Activated naive CD8-positive, alpha-beta T cell treated with anti-CD3 and anti-CD28 coated beads, Interleukin-2, amount 50 U/mL, for 24 hours (primary cell): ENCODE measurements at regions not wholly inside any gene's neighbourhood (a gene's known extent, or its start where the extent isn't known, plus 50 kb on each side); places are given as distances from the start of the nearest gene placed in this dataset.

ENCODE experiments used
- ATAC-seq: fragments of 150-1000 bp; cut with Tn5 transposase; one replicate; pipeline ENCODE4 v1.10.0; 2021
- DNase-seq: peaks from one replicate; pipeline ENCODE4 v3.0.0; 2021
- H3K27ac Mint-ChIP-seq: one replicate; pipeline ENCODE4 v1.8.0; 2021; ENCODE audit warnings: mild to moderate bottlenecking, mixed read lengths
- H3K27me3 Mint-ChIP-seq: one replicate; pipeline ENCODE4 v1.8.0; 2021; ENCODE audit warnings: mixed read lengths
- H3K36me3 Mint-ChIP-seq: one replicate; pipeline ENCODE4 v1.8.0; 2021; ENCODE audit warnings: low read depth, mixed read lengths
- H3K4me1 Mint-ChIP-seq: one replicate; pipeline ENCODE4 v1.8.0; 2021; ENCODE audit warnings: mixed read lengths
- H3K4me3 Mint-ChIP-seq: one replicate; pipeline ENCODE4 v1.8.0; 2021; ENCODE audit warnings: mild to moderate bottlenecking, moderate library complexity, mixed read lengths
- H3K9me3 Mint-ChIP-seq: one replicate; pipeline ENCODE4 v1.8.0; 2021; ENCODE audit warnings: mixed read lengths

DNA sequence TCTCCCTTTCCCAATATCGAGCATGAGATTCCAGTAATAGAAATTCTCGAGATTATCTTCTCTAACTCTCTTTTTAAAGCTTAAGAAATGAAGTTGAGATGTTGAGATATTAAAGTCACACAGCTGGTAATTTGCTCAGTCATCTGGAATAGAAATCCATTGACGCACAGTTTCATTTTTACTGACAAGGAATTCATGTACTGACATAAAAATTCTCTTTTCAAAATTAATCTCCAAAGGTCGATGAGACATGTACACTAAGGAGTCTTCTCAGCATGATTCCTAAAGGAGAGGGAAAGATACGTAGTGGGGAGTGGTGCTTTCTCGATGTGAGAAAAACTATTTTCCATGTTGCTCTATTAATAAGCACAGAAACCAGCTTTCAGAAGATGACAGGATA is 1639.5 kb upstream of the MIR17HG start:
- Mint-ChIP-seq H3K27ac (no peak overlapping the region), H3K4me1 (no peaks in the 10 kb centered on the region), H3K9me3 (peaks cover 22% of the 10 kb centered on the region), H3K36me3 (no peaks in the 10 kb centered on the region), H3K27me3 (no peaks in the 10 kb centered on the region), H3K4me3 (no peak overlapping the region)
- ATAC-seq = no peak
- no peak for DNase-seq

DNA sequence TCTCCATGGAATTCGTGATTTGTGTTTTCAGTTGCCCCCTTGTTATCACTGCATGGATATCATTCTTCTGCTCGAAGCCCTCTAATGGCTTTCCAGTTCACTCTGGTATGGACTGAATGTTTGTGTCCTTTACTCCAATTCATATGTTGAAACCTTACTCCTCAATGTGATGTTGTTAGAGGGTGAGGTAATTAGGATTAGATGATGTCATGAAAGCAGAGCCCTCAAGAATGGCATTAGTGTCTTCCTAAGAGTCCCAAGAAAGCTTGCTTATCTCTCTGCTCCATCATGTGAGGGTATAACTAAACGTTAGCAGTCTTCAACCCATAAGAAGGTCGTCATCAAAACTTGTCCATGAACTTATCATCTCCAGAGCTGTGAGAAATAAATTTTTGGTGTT is 1626.3 kb upstream of the MIR17HG start:
- Mint-ChIP-seq H3K9me3 (peaks cover 31% of the 10 kb centered on the region), H3K27me3 (no peaks in the 10 kb centered on the region), H3K4me1 (no peaks in the 10 kb centered on the region), H3K36me3 (no peaks in the 10 kb centered on the region), H3K27ac (no peak overlapping the region), H3K4me3 (no peak overlapping the region)
- ATAC-seq (no peak), DNase-seq (no peak)

DNA sequence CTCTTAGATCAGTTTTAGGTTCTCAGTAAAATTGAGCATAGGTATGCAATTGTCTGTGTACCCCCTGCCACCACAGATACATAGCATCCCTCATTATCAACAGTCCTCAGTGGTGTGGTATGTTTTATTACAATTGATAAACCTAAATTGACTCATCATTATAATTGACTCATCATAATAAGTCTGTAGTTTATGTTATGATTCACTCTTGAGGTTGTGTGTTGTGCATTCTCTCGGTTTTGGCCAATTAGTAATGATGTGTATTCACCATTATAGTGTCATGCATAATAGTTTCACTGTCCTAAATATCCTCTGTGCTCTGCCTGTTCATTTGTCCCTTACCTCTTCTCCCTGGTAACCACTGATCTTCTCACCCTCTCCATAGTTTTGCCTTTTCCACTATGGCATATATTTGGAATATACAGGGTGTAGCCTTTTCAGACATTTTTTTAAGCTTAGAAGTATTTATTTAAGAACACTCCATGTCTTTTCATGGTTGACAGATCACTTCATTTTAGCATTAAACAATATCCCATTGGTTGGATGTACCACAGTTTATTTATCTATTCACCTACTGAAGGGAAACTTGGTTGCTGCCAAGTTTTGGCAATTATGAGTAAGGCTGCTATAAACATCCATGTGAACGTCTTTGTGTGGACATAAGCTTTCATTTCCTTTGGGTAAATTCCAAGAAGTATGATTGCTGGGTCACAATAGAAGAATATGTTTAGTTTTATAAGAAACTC is 1620.6 kb upstream of the MIR17HG start:
- Mint-ChIP-seq H3K27me3 (no peaks in the 10 kb centered on the region), H3K27ac (no peak overlapping the region), H3K9me3 (peaks cover 26% of the 10 kb centered on the region), H3K36me3 (no peaks in the 10 kb centered on the region), H3K4me1 (no peaks in the 10 kb centered on the region), H3K4me3 (no peak overlapping the region)
- no peak for ATAC-seq
- no peak for DNase-seq

DNA sequence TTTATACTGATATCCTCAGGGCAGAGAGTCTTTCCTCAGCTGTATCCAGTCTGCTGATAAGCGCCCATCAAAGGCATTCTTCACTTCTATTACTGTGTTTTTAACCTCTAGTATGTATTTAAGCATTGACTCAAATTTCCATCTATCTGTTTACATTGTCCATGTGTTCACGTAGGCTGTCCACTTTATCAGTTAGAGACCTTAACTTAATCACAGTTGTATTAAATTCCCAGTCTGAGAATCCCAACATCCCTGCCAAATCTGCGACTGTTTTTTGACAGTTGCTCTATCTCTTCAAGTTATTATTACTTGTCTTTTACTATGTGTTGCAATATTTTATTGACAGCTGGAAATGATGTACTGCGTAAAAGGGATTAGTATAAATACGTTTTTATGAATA is 1613.7 kb upstream of the MIR17HG start:
- ATAC-seq (no peak), DNase-seq (no peak)
- Mint-ChIP-seq H3K27ac (no peak overlapping the region), H3K9me3 (peaks cover 12% of the 10 kb centered on the region), H3K4me3 (no peak overlapping the region), H3K36me3 (no peaks in the 10 kb centered on the region), H3K27me3 (no peaks in the 10 kb centered on the region), H3K4me1 (no peaks in the 10 kb centered on the region)

DNA sequence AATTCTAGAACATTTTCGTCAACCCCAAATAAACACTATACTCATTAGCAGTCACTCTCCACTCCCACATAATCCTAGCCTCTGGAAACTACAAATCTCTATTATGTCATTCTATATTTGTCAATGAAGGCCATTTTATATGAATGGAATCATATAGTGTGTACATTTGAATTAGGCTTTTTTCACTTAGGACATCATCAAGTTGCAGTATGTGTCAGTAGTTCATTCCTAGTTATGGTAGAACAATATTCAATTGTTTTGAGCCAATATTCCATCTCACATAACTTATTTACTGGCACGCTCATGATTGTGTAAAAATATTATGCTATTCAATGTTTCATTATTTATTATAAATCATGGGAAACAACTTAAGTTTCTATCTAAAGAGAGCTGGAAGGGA is 1610.4 kb upstream of the MIR17HG start:
- ATAC-seq (no peak), DNase-seq (no peak)
- no peak overlapping the region for H3K27ac Mint-ChIP-seq
- H3K27me3 Mint-ChIP-seq = no peaks in the 10 kb centered on the region
- peaks cover 7% of the 10 kb centered on the region for H3K9me3 Mint-ChIP-seq
- H3K36me3 Mint-ChIP-seq = no peaks in the 10 kb centered on the region
- H3K4me1 Mint-ChIP-seq = no peaks in the 10 kb centered on the region
- no peak overlapping the region for H3K4me3 Mint-ChIP-seq

DNA sequence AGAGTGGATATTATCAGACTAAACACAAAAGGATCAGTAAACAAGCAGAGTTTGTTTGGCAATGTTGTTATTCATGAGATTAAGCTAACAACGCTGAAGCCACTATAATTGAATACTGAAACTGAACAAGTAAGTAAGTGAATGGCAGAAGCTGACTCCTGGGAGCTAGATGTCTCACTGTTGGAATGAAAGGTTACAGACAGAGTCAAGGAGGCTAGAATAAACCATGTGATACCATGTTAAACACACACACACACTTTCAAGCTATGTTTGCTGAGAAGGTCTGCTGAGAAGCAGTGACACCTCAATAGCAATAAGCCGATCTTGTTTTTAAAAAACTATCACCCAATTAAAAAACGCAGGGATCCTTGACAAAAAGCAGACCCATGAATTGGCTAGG is 1609.4 kb upstream of the MIR17HG start:
- H3K27me3 Mint-ChIP-seq = no peaks in the 10 kb centered on the region
- no peak overlapping the region for H3K4me3 Mint-ChIP-seq
- ATAC-seq (no peak), DNase-seq (no peak)
- H3K27ac Mint-ChIP-seq = no peak overlapping the region
- peaks cover 3% of the 10 kb centered on the region for H3K9me3 Mint-ChIP-seq
- H3K36me3 Mint-ChIP-seq = no peaks in the 10 kb centered on the region
- H3K4me1 Mint-ChIP-seq = no peaks in the 10 kb centered on the region

DNA sequence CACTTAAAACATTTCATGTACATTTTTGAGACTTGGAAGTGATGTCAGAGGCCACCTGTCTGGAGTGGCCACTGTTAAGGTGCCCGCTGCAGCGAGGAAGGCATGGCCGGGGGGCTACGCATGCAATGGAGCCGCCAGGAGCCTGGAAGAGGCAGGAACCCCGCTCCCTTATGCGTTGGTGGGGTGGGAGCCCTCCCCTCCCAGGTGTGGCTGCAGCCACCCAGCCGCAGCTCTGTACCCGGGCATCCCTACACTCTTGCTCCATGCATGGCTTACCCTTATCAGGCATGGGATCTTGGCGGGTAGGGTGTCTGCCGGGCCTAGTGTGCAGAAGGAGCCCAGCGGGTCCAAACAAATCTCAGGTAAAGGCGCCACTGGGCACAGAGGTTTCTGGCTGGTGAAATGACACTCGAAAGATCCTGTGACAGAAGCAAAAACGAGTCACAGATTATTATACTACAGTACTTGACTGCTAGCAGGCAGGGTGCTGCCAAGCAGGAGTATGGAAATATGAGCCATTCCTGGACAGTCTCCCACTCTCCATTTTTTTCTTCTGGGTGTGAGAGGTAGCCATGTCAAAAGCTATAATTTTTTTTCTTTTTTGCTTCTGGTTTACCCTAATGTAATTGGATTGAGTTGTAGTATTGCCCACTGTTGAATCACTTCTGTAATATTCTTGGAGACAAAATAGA is 1606.3 kb upstream of the MIR17HG start:
- no peak for DNase-seq
- no peak overlapping the region for H3K4me3 Mint-ChIP-seq
- H3K36me3 Mint-ChIP-seq = no peaks in the 10 kb centered on the region
- no peak for ATAC-seq
- no peaks in the 10 kb centered on the region for H3K9me3 Mint-ChIP-seq
- H3K4me1 Mint-ChIP-seq = no peaks in the 10 kb centered on the region
- no peaks in the 10 kb centered on the region for H3K27me3 Mint-ChIP-seq
- H3K27ac Mint-ChIP-seq = no peak overlapping the region

DNA sequence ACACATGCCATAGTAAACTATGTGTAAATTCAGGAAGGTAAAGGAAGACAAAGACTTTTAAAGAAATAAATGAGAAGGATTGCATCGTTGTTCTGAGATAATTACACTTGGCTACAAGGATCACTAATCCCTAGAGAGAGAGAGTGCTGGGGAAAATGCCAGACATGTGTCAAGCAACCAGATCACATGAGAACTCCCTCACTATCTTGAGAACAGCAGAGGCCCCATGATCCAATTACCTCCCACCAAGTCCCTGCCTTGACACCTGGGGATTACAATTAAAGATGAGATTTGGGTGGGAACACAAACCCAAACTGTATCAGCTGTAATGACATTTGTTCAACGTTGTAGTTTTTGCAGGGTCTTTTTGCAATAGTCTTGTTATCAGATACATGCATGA is 1600.9 kb upstream of the MIR17HG start:
- no peak for DNase-seq
- no peaks in the 10 kb centered on the region for H3K36me3 Mint-ChIP-seq
- no peak overlapping the region for H3K4me3 Mint-ChIP-seq
- H3K4me1 Mint-ChIP-seq = no peaks in the 10 kb centered on the region
- no peaks in the 10 kb centered on the region for H3K27me3 Mint-ChIP-seq
- no peak for ATAC-seq
- no peak overlapping the region for H3K27ac Mint-ChIP-seq
- H3K9me3 Mint-ChIP-seq = peaks cover 10% of the 10 kb centered on the region

DNA sequence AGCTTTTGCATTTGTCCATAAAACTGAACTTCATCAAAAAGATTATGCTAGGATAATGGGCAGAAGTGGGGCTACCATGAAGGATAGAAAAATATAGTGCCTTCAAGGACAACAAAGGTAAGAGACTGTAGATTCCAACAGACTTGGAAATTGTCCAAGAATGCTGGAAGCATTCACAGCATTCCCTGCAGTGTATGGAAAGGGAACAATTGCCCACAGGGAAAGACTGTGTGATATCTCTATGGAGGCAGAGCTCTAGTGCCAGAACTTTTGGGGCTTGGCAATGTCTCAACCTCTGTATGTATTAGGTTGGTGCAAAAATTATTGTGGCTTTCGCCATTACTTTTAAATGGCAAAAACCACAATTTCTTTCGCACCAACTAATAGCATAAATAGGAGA is 1598.8 kb upstream of the MIR17HG start:
- Mint-ChIP-seq H3K27me3 (no peaks in the 10 kb centered on the region), H3K9me3 (peaks cover 10% of the 10 kb centered on the region), H3K36me3 (no peaks in the 10 kb centered on the region), H3K4me3 (no peak overlapping the region), H3K27ac (no peak overlapping the region), H3K4me1 (no peaks in the 10 kb centered on the region)
- no peak for DNase-seq
- ATAC-seq = no peak

DNA sequence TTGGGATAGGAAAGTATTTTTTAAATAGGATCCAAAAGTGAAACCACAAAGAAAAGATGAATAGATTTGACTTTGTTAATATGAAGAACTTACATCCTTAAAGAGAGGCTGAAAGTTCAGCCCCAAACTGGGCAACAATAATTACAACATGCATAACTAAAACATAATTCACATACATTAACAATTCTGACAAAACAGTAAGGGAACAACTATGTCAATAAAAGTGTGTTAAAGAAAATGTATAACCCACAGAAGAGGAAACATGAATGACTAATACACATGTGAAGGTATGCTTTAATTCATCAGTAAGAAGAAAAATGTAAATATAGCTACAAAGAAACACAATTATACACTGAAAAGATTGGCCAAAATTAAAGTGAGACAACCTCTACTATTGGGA is 1597.6 kb upstream of the MIR17HG start:
- Mint-ChIP-seq H3K36me3 (no peaks in the 10 kb centered on the region), H3K4me1 (no peaks in the 10 kb centered on the region), H3K27me3 (no peaks in the 10 kb centered on the region), H3K4me3 (no peak overlapping the region), H3K9me3 (peaks cover 10% of the 10 kb centered on the region), H3K27ac (no peak overlapping the region)
- ATAC-seq = no peak
- no peak for DNase-seq

DNA sequence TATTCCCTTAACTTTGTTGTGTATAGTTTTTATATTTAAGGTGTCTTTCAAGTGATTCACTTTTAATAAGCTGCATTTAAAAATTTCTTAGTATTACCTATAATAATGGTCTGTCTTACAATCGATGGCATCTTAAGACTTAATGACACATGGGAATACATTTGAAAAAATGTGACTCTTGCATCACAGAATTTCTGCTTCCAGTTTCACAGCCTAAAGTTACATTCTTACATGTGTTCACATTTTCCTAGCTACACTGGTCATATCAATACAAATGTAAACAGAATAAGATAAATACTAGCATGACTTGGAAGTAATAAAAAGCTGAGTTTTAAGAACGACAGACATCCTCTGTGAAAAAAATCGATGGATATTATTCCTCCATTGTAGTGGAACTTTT is 1597.1 kb upstream of the MIR17HG start:
- no peak overlapping the region for H3K27ac Mint-ChIP-seq
- H3K27me3 Mint-ChIP-seq = no peaks in the 10 kb centered on the region
- H3K36me3 Mint-ChIP-seq = no peaks in the 10 kb centered on the region
- DNase-seq = no peak
- peaks cover 10% of the 10 kb centered on the region for H3K9me3 Mint-ChIP-seq
- H3K4me3 Mint-ChIP-seq = no peak overlapping the region
- no peaks in the 10 kb centered on the region for H3K4me1 Mint-ChIP-seq
- ATAC-seq = no peak

DNA sequence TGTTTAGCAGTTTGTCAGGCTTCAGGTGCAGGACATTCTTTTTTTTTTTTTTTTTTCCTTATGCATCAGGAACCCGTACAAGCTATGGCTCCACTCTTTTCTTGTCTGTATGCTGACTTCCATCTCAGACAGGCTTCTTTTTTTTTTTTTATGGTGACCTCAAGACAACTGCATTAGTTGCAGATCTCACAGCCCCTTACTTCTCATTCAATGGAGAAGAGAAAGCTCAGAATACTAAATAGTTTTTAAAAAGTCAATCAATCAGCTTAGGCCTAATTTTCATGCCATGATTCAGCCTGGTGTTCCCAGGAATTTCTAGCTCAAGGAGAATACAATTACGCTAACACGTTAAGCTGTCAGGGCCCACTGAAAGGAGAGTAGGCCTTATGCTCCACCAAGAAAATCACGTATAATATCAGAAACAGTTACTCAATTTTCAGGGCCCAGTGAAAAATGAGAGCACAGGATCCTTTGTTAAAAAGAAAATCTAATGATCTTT is 1596.0 kb upstream of the MIR17HG start:
- Mint-ChIP-seq H3K4me3 (no peak overlapping the region), H3K4me1 (no peaks in the 10 kb centered on the region), H3K36me3 (no peaks in the 10 kb centered on the region), H3K9me3 (peaks cover 6% of the 10 kb centered on the region), H3K27me3 (no peaks in the 10 kb centered on the region), H3K27ac (no peak overlapping the region)
- DNase-seq (no peak), ATAC-seq (no peak)

DNA sequence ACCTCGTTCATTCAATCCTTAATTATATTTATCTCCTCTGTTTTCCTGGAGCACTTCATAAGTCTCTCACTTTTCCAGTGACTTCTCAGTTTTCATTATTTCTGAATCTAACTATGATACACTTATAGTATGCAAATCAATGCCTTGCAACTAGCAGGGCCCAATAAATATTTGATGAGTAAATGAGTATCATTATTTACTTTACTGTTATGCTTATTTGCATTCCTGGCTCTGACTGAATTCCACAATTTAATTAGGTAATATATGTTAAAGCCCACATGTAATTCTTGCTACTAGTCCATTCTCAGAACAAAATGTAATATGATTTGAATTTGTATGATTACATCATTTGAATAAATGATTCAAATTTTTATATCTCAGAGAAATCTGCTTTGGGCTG is 1595.1 kb upstream of the MIR17HG start:
- Mint-ChIP-seq H3K36me3 (no peaks in the 10 kb centered on the region), H3K27ac (no peak overlapping the region), H3K4me1 (no peaks in the 10 kb centered on the region), H3K4me3 (no peak overlapping the region), H3K9me3 (peaks cover 3% of the 10 kb centered on the region), H3K27me3 (no peaks in the 10 kb centered on the region)
- ATAC-seq (no peak), DNase-seq (no peak)

DNA sequence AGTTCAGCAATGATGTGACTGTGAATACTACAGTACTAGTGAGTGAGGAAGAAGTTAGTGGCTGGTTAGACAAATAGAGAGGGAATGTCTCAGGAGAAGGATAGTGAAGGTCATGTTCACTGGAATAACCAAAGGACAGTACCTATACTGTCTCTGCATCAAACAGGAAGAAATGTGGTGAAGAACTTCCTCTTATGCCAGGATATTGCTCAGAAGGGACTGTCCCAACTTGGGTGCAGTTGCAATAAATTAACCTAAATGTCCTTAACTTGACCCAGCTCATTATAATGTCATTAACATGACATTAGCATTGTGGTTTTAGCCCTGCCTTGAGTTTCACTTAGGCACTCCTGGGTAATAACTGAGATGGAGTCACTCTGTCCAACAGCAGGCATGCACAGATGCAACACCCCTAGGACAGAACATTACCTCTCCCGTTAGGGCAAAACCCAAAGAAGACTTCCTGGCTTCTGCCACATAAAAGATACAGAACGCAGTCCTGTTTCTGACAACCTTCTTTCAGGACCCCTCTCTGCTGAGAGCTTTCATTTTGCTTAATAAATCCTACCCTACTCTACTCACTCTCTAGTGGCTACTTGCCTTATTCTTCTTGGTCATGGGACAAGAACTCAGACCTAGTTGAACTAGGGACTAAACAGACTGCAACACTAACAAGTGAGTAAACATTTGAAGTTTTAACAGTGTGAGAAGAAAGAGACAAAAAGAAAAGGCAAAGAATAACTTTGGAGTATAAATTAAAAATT is 1591.6 kb upstream of the MIR17HG start:
- Mint-ChIP-seq H3K27ac (no peak overlapping the region), H3K27me3 (no peaks in the 10 kb centered on the region), H3K4me3 (no peak overlapping the region), H3K36me3 (no peaks in the 10 kb centered on the region), H3K9me3 (peaks cover 7% of the 10 kb centered on the region), H3K4me1 (no peaks in the 10 kb centered on the region)
- ATAC-seq (no peak), DNase-seq (no peak)

DNA sequence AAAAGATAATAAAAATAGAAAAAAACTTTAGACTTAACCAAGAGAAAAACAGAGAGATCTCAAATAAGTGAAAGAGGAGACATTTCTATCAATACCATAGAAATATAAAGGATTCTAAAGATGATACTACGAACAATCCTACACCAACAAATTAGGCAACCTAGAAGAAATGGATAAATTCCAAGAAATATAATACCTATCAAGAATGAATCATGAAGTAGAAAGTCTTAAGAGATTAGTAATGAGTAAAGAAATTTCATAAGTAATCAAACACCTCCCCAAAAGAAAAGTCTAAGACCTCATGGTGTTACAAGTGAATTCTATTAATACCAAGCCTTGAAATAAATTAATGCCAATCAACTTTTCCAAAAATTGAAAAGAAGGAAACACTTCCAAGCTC is 1584.5 kb upstream of the MIR17HG start:
- Mint-ChIP-seq H3K27ac (no peak overlapping the region), H3K36me3 (no peaks in the 10 kb centered on the region), H3K4me3 (no peak overlapping the region), H3K27me3 (no peaks in the 10 kb centered on the region), H3K9me3 (peaks cover 17% of the 10 kb centered on the region), H3K4me1 (no peaks in the 10 kb centered on the region)
- DNase-seq = no peak
- ATAC-seq = no peak
